ENCODE measurements at regions not wholly inside any gene's neighbourhood (a gene's known extent, or its start where the extent isn't known, plus 50 kb on each side); places are given as distances from the start of the nearest gene placed in this dataset.

DNA sequence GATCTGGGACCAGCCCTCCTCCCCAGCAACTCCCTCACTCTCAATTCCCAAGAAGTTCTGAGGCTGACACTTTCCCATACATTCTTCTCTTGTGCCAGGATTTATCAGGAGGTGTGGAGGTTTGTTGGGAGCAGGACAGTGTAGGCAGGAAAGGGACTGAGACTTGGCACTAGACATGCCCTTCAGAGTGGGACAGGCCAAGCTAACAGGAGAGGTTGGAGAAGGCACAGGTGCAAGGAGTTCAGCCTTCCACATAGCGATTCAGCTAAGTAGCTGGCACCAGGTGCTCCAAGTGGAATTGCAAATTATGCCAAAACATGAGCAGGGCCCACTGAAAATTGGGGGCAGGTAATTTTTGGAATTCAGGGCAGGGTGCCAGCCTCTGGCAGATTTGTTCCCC is 83.0 kb upstream of the DUSP10 start:
- no peaks in the 10 kb centered on the region for H3K27me3 ChIP-seq (ENCODE audit: control insufficient read depth, insufficient read depth, low read length)
- H3K4me3 ChIP-seq (ENCODE audit: low read depth, low read length): no peak overlapping the region
- no peaks in the 10 kb centered on the region for H3K9me3 ChIP-seq (ENCODE audit: control insufficient read depth, insufficient read depth, low read length)
- H3K4me1 ChIP-seq (ENCODE audit: control insufficient read depth, insufficient read depth, low read length): no peaks in the 10 kb centered on the region
- no peak for DNase-seq (ENCODE audit: low read depth in 4 of 6, low spot score in 6 of 6)
- H3K36me3 ChIP-seq (ENCODE audit: control insufficient read depth, insufficient read depth, low read length): no peaks in the 10 kb centered on the region
- no peak overlapping the region for H3K27ac ChIP-seq (ENCODE audit: low read depth, low read length)
- 90% methylated on average over 1 of the region's 1 CpG for WGBS (ENCODE audit: insufficient coverage)

DNA sequence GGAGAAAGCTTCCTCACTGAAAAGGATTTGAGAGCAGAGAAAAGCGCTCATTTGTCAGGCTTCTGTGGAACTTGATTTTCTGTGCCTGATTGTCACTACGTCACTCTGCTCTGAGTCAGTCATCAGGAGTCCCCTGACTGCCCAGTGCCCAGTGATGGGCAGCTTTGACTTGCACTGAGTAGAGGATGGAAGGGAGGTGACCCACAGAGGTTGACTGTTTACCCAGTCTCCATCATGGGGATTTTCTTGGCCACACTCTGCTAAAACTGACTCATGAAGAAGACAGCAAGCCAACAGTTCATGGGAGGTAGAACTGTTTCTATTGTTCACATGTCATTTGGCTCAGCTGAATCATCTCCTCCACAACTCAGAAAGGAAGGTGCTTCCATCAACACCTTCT is 82.1 kb upstream of the DUSP10 start:
- WGBS (ENCODE audit: insufficient coverage): 87% methylated on average over 2 of the region's 2 CpGs
- Histone ChIP-seq H3K36me3 (ENCODE audit: control insufficient read depth, insufficient read depth, low read length) (no peaks in the 10 kb centered on the region), H3K9me3 (ENCODE audit: control insufficient read depth, insufficient read depth, low read length) (no peaks in the 10 kb centered on the region), H3K4me3 (ENCODE audit: low read depth, low read length) (no peak overlapping the region), H3K27me3 (ENCODE audit: control insufficient read depth, insufficient read depth, low read length) (no peaks in the 10 kb centered on the region), H3K27ac (ENCODE audit: low read depth, low read length) (no peak overlapping the region), H3K4me1 (ENCODE audit: control insufficient read depth, insufficient read depth, low read length) (no peaks in the 10 kb centered on the region)
- no peak for DNase-seq (ENCODE audit: low read depth in 4 of 6, low spot score in 6 of 6)

DNA sequence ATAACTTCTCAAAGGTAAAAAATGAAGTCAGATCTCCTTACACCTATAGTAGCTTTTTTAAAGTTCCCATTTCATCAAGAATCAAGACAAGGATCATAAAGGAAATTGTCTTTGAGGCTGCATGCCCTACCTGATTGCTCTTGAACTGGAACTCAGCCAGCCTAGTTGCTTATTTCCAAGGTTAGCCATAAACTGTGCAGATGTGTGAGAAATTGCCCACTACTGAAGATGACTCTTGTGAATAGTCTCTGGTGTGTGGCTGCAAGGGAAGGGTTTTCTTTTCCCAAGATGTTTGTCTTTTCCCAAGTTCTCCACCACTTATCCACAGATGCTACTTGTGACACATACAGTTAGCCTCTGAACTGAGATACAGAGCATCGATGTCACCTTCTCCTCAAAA is 81.7 kb upstream of the DUSP10 start:
- no peaks in the 10 kb centered on the region for H3K27me3 ChIP-seq (ENCODE audit: control insufficient read depth, insufficient read depth, low read length)
- H3K27ac ChIP-seq (ENCODE audit: low read depth, low read length): no peak overlapping the region
- no CpG with 5 or more reads among the region's 1 CpG for WGBS (ENCODE audit: insufficient coverage)
- H3K4me1 ChIP-seq (ENCODE audit: control insufficient read depth, insufficient read depth, low read length): no peaks in the 10 kb centered on the region
- DNase-seq (ENCODE audit: low read depth in 4 of 6, low spot score in 6 of 6): no peak
- peaks cover under 1% of the 10 kb centered on the region for H3K9me3 ChIP-seq (ENCODE audit: control insufficient read depth, insufficient read depth, low read length)
- no peak overlapping the region for H3K4me3 ChIP-seq (ENCODE audit: low read depth, low read length)
- no peaks in the 10 kb centered on the region for H3K36me3 ChIP-seq (ENCODE audit: control insufficient read depth, insufficient read depth, low read length)

DNA sequence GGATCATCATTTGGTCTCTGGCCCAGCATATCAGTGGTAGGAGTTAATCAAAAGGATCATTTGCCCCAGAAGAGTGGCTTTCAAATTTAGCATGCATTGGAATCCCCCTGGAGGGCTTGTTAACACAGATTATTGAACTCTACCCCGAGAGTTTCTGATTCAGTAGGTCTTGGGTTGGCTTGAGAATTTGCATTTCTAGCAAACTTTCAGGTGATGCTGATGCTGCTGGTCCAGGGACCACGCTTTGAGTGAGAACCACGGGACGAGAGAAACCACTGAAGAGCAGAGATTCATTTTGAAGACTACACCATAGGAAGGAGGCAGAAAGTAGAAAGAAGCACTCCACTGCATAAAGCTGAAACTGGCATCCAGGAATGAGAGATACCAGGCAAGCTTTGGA is 81.3 kb upstream of the DUSP10 start:
- H3K27me3 ChIP-seq (ENCODE audit: control insufficient read depth, insufficient read depth, low read length): no peaks in the 10 kb centered on the region
- 40% methylated on average over 1 of the region's 4 CpGs for WGBS (ENCODE audit: insufficient coverage)

DNA sequence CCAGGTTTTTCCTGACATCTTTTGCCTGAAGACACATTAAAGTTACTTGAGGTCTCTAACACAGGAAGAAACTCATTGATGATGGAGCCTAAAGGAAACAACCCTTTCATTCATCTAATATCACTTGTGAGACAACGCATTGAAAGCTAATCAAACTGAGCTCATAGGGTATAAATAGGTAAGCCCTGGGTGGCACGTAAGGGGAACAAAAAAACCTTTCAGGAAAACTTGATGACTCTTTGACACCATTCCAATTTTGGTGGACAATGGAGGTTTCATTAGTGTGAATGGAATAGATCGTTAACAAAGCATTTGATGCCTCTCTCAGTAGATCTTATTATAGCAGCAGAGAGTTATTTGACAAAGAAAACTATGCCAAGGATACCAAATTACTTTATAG is 80.7 kb upstream of the DUSP10 start:
- H3K27ac ChIP-seq (ENCODE audit: low read depth, low read length): no peak overlapping the region
- no peak overlapping the region for H3K4me3 ChIP-seq (ENCODE audit: low read depth, low read length)
- WGBS (ENCODE audit: insufficient coverage): no CpG with 5 or more reads among the region's 3 CpGs
- peaks cover 2% of the 10 kb centered on the region for H3K9me3 ChIP-seq (ENCODE audit: control insufficient read depth, insufficient read depth, low read length)
- no peaks in the 10 kb centered on the region for H3K27me3 ChIP-seq (ENCODE audit: control insufficient read depth, insufficient read depth, low read length)
- H3K4me1 ChIP-seq (ENCODE audit: control insufficient read depth, insufficient read depth, low read length): no peaks in the 10 kb centered on the region
- DNase-seq (ENCODE audit: low read depth in 4 of 6, low spot score in 6 of 6): no peak
- no peaks in the 10 kb centered on the region for H3K36me3 ChIP-seq (ENCODE audit: control insufficient read depth, insufficient read depth, low read length)

More for the DNA sequence above, 81.3 kb upstream of the DUSP10 start:
- H3K9me3 ChIP-seq (ENCODE audit: control insufficient read depth, insufficient read depth, low read length): peaks cover 2% of the 10 kb centered on the region
- no peaks in the 10 kb centered on the region for H3K36me3 ChIP-seq (ENCODE audit: control insufficient read depth, insufficient read depth, low read length)
- H3K4me1 ChIP-seq (ENCODE audit: control insufficient read depth, insufficient read depth, low read length): no peaks in the 10 kb centered on the region
- no peak overlapping the region for H3K27ac ChIP-seq (ENCODE audit: low read depth, low read length)
- H3K4me3 ChIP-seq (ENCODE audit: low read depth, low read length): no peak overlapping the region
- DNase-seq (ENCODE audit: low read depth in 4 of 6, low spot score in 6 of 6): no peak

DNA sequence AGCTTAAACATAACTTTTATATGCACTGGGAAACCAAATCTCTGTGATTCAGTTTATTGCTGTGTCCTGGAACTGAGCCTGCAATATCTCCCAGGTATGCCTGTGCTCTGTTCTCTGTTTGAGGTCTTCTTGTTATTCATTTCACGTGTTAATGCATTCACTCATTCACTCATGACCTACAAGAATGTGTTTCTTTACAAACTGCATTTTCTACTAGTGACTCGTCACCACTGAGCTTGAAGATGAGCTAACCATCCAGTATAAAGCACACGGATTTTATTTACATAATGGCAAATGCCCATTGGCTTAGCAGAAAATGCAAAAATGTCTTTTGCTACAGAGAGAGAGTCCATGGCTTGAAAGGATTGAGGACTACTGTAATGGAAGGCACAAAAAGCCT is 75.0 kb upstream of the DUSP10 start:
- 73% methylated on average over 2 of the region's 3 CpGs for WGBS (ENCODE audit: insufficient coverage)
- Histone ChIP-seq H3K27me3 (ENCODE audit: control insufficient read depth, insufficient read depth, low read length) (no peaks in the 10 kb centered on the region), H3K9me3 (ENCODE audit: control insufficient read depth, insufficient read depth, low read length) (peaks cover 2% of the 10 kb centered on the region), H3K4me3 (ENCODE audit: low read depth, low read length) (no peak overlapping the region), H3K27ac (ENCODE audit: low read depth, low read length) (no peak overlapping the region), H3K4me1 (ENCODE audit: control insufficient read depth, insufficient read depth, low read length) (no peaks in the 10 kb centered on the region), H3K36me3 (ENCODE audit: control insufficient read depth, insufficient read depth, low read length) (no peaks in the 10 kb centered on the region)
- no peak for DNase-seq (ENCODE audit: low read depth in 4 of 6, low spot score in 6 of 6)

DNA sequence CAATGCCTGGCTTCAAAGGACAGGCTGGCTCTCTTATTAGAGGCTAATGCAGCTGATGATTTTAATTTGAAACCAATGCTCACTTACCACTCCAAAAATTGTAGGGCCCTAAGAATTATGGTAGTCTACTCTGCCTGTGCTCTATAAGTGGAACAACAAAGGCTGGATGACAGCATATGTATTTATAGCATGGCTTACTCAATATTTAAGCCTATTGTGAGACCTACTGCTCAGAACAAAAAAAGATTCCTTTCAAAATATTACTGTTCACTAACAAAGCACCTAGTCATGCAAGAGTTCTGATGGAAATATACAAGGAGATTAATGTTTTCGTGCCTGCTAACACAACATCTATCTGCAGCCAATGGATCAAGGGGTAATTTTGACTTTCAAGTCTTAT is 73.8 kb upstream of the DUSP10 start:
- WGBS (ENCODE audit: insufficient coverage): no CpG with 5 or more reads among the region's 1 CpG

DNA sequence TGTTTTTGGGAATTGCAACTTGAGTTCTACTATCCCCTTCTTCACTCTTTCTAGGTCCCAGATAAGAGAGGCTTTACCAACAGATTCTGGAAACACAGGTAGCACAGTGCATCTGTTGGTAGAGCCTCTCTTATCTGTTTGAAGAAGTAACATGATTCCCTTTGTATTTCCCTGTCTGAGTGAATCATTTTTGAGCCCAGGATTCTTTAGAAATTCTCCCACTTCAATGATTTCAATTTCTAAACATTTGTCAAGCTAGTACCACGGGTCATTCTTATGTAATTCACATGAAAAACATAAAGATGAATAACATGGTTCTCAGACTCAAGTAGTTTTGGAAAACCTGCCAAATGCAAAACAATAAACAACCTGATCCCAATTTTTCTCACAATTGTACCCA is 72.0 kb upstream of the DUSP10 start:
- no peak for DNase-seq (ENCODE audit: low read depth in 4 of 6, low spot score in 6 of 6)
- peaks cover 2% of the 10 kb centered on the region for H3K9me3 ChIP-seq (ENCODE audit: control insufficient read depth, insufficient read depth, low read length)
- WGBS (ENCODE audit: insufficient coverage): no CpG with 5 or more reads among the region's 1 CpG
- H3K4me1 ChIP-seq (ENCODE audit: control insufficient read depth, insufficient read depth, low read length): no peaks in the 10 kb centered on the region
- no peak overlapping the region for H3K4me3 ChIP-seq (ENCODE audit: low read depth, low read length)
- H3K27me3 ChIP-seq (ENCODE audit: control insufficient read depth, insufficient read depth, low read length): no peaks in the 10 kb centered on the region
- H3K36me3 ChIP-seq (ENCODE audit: control insufficient read depth, insufficient read depth, low read length): no peaks in the 10 kb centered on the region
- H3K27ac ChIP-seq (ENCODE audit: low read depth, low read length): no peak overlapping the region

More for the DNA sequence above, 73.8 kb upstream of the DUSP10 start:
- Histone ChIP-seq H3K27ac (ENCODE audit: low read depth, low read length) (no peak overlapping the region), H3K9me3 (ENCODE audit: control insufficient read depth, insufficient read depth, low read length) (peaks cover 2% of the 10 kb centered on the region), H3K4me1 (ENCODE audit: control insufficient read depth, insufficient read depth, low read length) (no peaks in the 10 kb centered on the region), H3K36me3 (ENCODE audit: control insufficient read depth, insufficient read depth, low read length) (no peaks in the 10 kb centered on the region), H3K4me3 (ENCODE audit: low read depth, low read length) (no peak overlapping the region), H3K27me3 (ENCODE audit: control insufficient read depth, insufficient read depth, low read length) (no peaks in the 10 kb centered on the region)
- DNase-seq (ENCODE audit: low read depth in 4 of 6, low spot score in 6 of 6): no peak

DNA sequence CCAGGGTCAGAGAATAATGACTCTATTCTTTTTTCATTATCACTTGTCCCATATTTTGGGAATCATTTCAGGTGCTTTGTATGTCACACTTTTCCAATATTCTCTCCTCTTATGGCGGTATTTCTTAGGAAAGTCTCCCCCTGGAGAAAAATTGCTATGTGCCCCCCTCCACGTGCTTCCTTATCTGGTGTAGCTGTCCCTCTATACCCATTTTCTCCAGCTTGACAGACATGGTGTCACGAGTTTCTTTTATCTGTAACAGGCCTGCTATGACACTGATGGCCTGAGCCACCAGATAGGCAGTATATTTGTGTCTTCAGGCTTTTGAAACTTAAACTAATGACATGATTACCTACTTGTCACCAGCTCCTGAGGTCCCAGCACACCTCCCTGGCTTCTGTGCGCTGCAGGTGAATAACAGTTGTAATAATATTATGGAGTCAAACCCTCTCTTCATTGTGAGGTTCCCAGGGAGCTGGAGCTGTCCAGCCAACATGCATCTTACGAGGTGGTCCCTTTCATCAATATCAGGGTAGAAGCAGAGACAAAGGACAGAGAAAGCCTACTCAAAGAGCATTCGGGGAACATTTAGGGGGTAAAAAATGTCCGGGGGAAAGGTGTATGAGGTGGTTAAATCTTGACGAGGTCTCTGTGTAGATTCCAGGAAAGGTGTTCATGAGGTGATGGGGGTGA is 71.2 kb upstream of the DUSP10 start:
- Histone ChIP-seq H3K4me1 (ENCODE audit: control insufficient read depth, insufficient read depth, low read length) (no peaks in the 10 kb centered on the region), H3K9me3 (ENCODE audit: control insufficient read depth, insufficient read depth, low read length) (no peaks in the 10 kb centered on the region), H3K4me3 (ENCODE audit: low read depth, low read length) (no peak overlapping the region), H3K27me3 (ENCODE audit: control insufficient read depth, insufficient read depth, low read length) (no peaks in the 10 kb centered on the region), H3K36me3 (ENCODE audit: control insufficient read depth, insufficient read depth, low read length) (no peaks in the 10 kb centered on the region), H3K27ac (ENCODE audit: low read depth, low read length) (no peak overlapping the region)
- 86% methylated on average over 6 of the region's 8 CpGs for WGBS (ENCODE audit: insufficient coverage)
- no peak for DNase-seq (ENCODE audit: low read depth in 4 of 6, low spot score in 6 of 6)

DNA sequence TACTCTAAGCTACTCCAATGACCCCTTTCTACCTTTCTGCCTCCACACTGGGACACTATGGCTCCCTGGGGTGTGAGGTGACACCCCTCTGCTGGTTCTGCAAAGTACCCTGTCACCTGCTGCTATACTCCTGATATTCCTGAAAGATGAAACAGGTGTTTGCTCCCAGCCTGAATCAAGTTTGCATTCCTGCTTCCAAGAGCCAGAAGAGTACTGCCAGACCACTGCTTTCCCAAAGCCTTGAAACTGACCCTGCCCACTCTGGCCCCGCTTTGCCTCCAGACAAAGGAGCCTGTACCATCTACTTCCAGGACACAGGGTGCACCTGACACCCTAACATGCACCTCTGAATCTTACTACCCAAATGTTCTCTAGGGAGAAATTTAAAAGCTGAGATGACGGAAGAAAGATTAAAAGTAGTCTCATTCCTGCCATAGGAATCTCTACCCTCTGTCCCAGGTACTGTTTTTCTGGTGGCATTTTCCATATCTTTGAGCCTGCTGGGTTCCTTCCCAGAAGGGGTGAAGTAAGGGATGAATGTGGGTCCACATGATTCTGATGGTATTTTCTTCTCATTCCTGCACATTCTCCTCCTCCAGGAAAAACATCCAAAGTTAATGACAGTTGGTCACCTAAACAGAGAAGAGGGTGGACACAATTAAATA is 70.3 kb upstream of the DUSP10 start:
- H3K4me3 ChIP-seq (ENCODE audit: low read depth, low read length): no peak overlapping the region
- H3K4me1 ChIP-seq (ENCODE audit: control insufficient read depth, insufficient read depth, low read length): no peaks in the 10 kb centered on the region
- no peak for DNase-seq (ENCODE audit: low read depth in 4 of 6, low spot score in 6 of 6)
- 80% methylated on average over 1 of the region's 2 CpGs for WGBS (ENCODE audit: insufficient coverage)
- no peaks in the 10 kb centered on the region for H3K9me3 ChIP-seq (ENCODE audit: control insufficient read depth, insufficient read depth, low read length)
- no peaks in the 10 kb centered on the region for H3K27me3 ChIP-seq (ENCODE audit: control insufficient read depth, insufficient read depth, low read length)
- H3K36me3 ChIP-seq (ENCODE audit: control insufficient read depth, insufficient read depth, low read length): no peaks in the 10 kb centered on the region
- no peak overlapping the region for H3K27ac ChIP-seq (ENCODE audit: low read depth, low read length)

Data from spinal cord (tissue), 9 donors.